Adrenal gland (tissue), 9 donors: ENCODE measurements at regions not wholly inside any gene's neighbourhood (a gene's known extent, or its start where the extent isn't known, plus 50 kb on each side); places are given as distances from the start of the nearest gene placed in this dataset.

Experiments
- DNase-seq, 7 donors: peaks; one replicate each; pipeline ENCODE4 v3.0.0-alpha.2; 2019 to 2020
- H3K27ac ChIP-seq, 5 donors: fragments of 200-600 bp; sonication (generic) in 4 of 5; 1 replicate in 3 of 5; 2 replicates in 2 of 5; pipeline versions ENCODE4 v1.5.1 to v1.8.0; 2016 to 2020; ENCODE audit warnings: mild to moderate bottlenecking in 1 of 5
- H3K27me3 ChIP-seq: fragments of 200-600 bp; 2 replicates; pipeline ENCODE4 v1.8.0; 2021
- H3K36me3 ChIP-seq, 2 donors: fragments of 200-600 bp; replicated peaks in 1 of 2; 1 replicate in 1 of 2; 2 replicates in 1 of 2; pipeline versions ENCODE4 v1.5.1 to v1.8.0; 2018 to 2022
- H3K4me1 ChIP-seq, 2 donors: fragments of 200-600 bp; replicated peaks in 1 of 2; 1 replicate in 1 of 2; 2 replicates in 1 of 2; pipeline versions ENCODE4 v1.5.1 to v1.8.0; 2018 to 2021
- H3K4me3 ChIP-seq, 4 donors: fragments of 200-600 bp; sonication (generic) in 3 of 4; one replicate each; pipeline ENCODE4 v1.5.1; 2016 to 2018
- H3K9me3 ChIP-seq, 3 donors: fragments of 200-600 bp; sonication (generic) in 1 of 3; replicated peaks in 1 of 3; 1 replicate in 2 of 3; 2 replicates in 1 of 3; pipeline versions ENCODE4 v1.5.1 to v1.8.0; 2016 to 2021
- CTCF ChIP-seq, 6 experiments: fragments of 450-650 bp in 4 of 6; fragments of 200-600 bp in 2 of 6; sonication (generic) in 1 of 6; IDR thresholded peaks; 1 replicate in 5 of 6; 2 replicates in 1 of 6; pipeline versions ENCODE4 v1.5.1 to v1.8.0; 2016 to 2021; ENCODE audit warnings: antibody characterized with exemption in 6 of 6, mild to moderate bottlenecking in 2 of 6, moderate library complexity in 1 of 6
- POLR2A ChIP-seq, 2 donors: fragments of 450-650 bp; IDR thresholded peaks; one replicate each; pipeline ENCODE4 v1.6.1; 2017; ENCODE audit warnings: antibody characterized with exemption in 2 of 2, mild to moderate bottlenecking in 2 of 2, moderate library complexity in 1 of 2
- WGBS, 4 donors: extraction: QIAGEN DNeasy Blood & Tissue Kit in 2 of 4; methylation state at CpG; one replicate each; pipeline versions ENCODE4 v1.1.5 to v1.1.7; 2013 to 2017; 5-methylcytosine and 5-hydroxymethylcytosine counted together
- intact Hi-C, 2 donors: fragments of 100-400 bp; cut with DNase I; formaldehyde crosslinking; loops; one replicate each; pipeline versions ENCODE4 v1.14.1 to v1.15.0; 2022 to 2023
- donor health status: healthy with polysubstance abuse.
- donor health status: Bipolar disorder and iron deficiency.
- donor health status: DM: yes; HTN: yes; CAD: no.
- donor health status: DM: no; HTN: no; CAD: no.
- donor health status: DM: no; HTN: no; CAD: no.

- no peak overlapping the region for H3K27ac ChIP-seq
- H3K36me3 ChIP-seq: no peaks in the 10 kb centered on the region
- 52 to 80% (median 67%) methylated on average over 4 to 5 of the region's 5 CpGs for WGBS, 4 donors
These were observed 298.9 kb downstream of the TCERG1L start for GRCh38 chr10:131012641-131012985.

DNA sequence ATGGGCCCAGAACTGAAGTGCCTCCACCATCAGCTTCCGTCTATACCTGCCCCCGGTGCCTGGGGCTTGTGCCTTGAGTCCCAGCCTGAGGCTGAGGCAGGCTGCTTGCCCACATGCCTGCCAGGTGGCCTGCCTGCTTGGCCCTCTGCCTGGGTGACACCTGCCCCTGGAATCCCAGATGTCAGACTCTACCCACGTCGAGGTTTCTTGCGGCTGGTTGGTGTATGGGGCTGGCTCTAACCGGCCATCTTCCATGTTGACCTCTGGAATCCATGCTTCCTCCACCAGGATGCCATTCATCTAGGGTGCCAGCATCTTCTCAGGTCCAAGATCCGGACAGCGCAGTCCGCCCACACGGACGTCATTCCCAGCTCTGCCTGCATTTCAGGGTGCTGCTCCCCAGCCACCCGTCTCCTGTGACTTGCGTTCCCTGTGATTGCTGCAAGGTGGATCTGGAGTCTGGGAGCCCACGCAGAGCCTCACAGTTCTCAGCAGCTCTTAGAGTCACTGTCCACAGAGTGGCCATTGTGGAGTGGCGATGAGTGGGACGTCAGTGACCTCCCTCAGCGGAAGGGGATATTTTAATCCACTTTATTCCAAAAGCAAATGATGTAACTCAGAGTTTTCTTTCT is 298.1 kb downstream of the TCERG1L start:
- intact Hi-C loops: no loop called here
- Histone ChIP-seq H3K36me3 (no peaks in the 10 kb centered on the region), H3K27ac (no peak overlapping the region), H3K4me3 (no peak overlapping the region), H3K4me1 (no peaks in the 10 kb centered on the region), H3K9me3 (no peaks in the 10 kb centered on the region), H3K27me3 (peaks cover 3% of the 10 kb centered on the region)
- 83 to 87% (median 86%) methylated on average over 17 of the region's 17 CpGs for WGBS, 4 donors
- no peak for DNase-seq
- TF ChIP-seq POLR2A (IDR thresholded peaks at IDR 0.05): no peak
- TF ChIP-seq CTCF (IDR thresholded peaks at IDR 0.05): no peak

More at GRCh38 chr10:131012641-131012985, 298.9 kb downstream of the TCERG1L start:
- H3K9me3 ChIP-seq: no peaks in the 10 kb centered on the region
- DNase-seq: no peak
- TF ChIP-seq CTCF (IDR thresholded peaks at IDR 0.05) (no peak), POLR2A (IDR thresholded peaks at IDR 0.05) (no peak)
- no peak overlapping the region for H3K4me3 ChIP-seq
- intact Hi-C loops: no loop called here
- peaks cover 3% of the 10 kb centered on the region for H3K27me3 ChIP-seq
- H3K4me1 ChIP-seq: no peaks in the 10 kb centered on the region

DNA sequence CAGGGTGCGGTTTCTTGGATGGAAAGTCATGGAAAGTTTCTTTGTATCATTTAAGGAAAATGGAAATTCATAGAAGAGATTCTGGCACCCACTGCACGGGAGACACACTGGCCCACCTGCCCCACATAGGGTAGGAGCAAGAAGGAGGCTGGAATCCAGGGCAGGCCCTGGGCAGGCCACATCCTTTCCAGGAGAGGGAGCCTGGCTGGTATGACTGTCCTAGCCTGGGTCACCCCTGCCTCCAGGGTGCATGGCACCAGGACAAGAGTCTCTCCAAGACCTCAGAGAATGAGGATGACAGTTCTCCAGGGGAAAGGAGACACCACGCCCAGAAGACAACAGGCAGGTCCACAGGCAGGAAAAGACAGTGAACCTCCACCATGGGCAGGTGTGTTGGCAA is 297.2 kb downstream of the TCERG1L start:
- intact Hi-C loops: no loop called here
- Histone ChIP-seq H3K27me3 (peaks cover 3% of the 10 kb centered on the region), H3K36me3 (no peaks in the 10 kb centered on the region), H3K4me3 (no peak overlapping the region), H3K27ac (no peak overlapping the region), H3K9me3 (no peaks in the 10 kb centered on the region), H3K4me1 (no peaks in the 10 kb centered on the region)
- TF ChIP-seq CTCF (IDR thresholded peaks at IDR 0.05) (no peak), POLR2A (IDR thresholded peaks at IDR 0.05) (no peak)
- 82 to 88% (median 84%) methylated on average over 3 of the region's 3 CpGs for WGBS, 4 donors
- DNase-seq: no peak

GRCh38 chr10:131015271-131015670 is 296.2 kb downstream of the TCERG1L start:
- peaks cover 3% of the 10 kb centered on the region for H3K27me3 ChIP-seq
- intact Hi-C loops: no loop called here
- 81 to 86% (median 82%) methylated on average over 9 of the region's 9 CpGs for WGBS, 4 donors
- H3K36me3 ChIP-seq: no peaks in the 10 kb centered on the region
- no peak for DNase-seq
- H3K4me3 ChIP-seq: no peak overlapping the region
- no peaks in the 10 kb centered on the region for H3K4me1 ChIP-seq
- no peak overlapping the region for H3K27ac ChIP-seq
- H3K9me3 ChIP-seq: no peaks in the 10 kb centered on the region
- TF ChIP-seq POLR2A (IDR thresholded peaks at IDR 0.05) (no peak), CTCF (IDR thresholded peaks at IDR 0.05) (no peak)
